ENCODE measurements at regions not wholly inside any gene's neighbourhood (a gene's known extent, or its start where the extent isn't known, plus 50 kb on each side); places are given as distances from the start of the nearest gene placed in this dataset.

DNA sequence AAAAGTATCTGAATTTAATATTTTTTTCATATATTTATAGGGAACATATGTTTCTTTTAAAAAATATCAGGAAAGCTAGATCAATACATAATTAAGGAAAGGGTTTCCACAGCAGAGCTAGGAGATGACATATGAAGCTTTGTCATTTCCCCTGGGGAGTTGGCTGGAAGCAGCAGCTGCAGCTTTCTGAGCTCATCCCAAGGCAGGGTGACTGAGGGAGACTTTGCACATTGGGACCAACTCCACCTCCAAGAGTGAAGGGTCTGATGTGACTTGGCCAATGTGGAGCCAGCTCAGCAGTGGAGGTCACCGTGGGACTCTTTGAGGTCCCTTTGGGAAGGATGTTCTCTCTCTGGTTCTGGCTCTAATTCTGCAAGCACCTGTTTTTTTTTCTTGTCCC lies 315.1 kb downstream of the RDH14 start:
- Histone ChIP-seq H2BK5ac (ENCODE audit: low read depth, low read length) (no peak overlapping the region), H4K20me1 (replicated peaks in 1 of 2; ENCODE audit: control insufficient read depth in 1 of 2, insufficient read depth in 2 of 2, low read length in 2 of 2) (no peaks in the 10 kb centered on the region), H4K8ac (ENCODE audit: extremely low read depth, insufficient read depth, low read length) (no peak overlapping the region), H2BK20ac (ENCODE audit: low read length) (no peak overlapping the region), H4K91ac (replicated peaks; ENCODE audit: insufficient read length, low read length) (no peak overlapping the region), H2BK12ac (ENCODE audit: low read depth, low read length) (peak overlapping the region; percentile 60; the same call in 1 of the 2 replicates), H3K4me3 (ENCODE audit: extremely low read depth in 1 of 4, insufficient read depth in 2 of 4, low read depth in 3 of 4, low read length in 4 of 4) (no peak overlapping the region), H3K14ac (ENCODE audit: insufficient read length) (no peak overlapping the region), H2BK15ac (ENCODE audit: low read length) (no peak overlapping the region), H3K9ac (replicated peaks in 1 of 4; ENCODE audit: extremely low read depth in 1 of 4, low read depth in 3 of 4, low read length in 3 of 4) (no peak overlapping the region), H2BK120ac (replicated peaks; ENCODE audit: low read depth, low read length) (no peak overlapping the region), H2AFZ (ENCODE audit: low read length) (no peak overlapping the region), H3K4me2 (ENCODE audit: insufficient read depth in 1 of 2, low read depth in 2 of 2, low read length in 2 of 2) (no peak overlapping the region), H3K23ac (ENCODE audit: insufficient read length) (no peak overlapping the region), H3K27me3 (replicated peaks in 1 of 4; ENCODE audit: control insufficient read depth in 3 of 4, extremely low read depth in 1 of 4, insufficient read depth in 3 of 4, low read length in 3 of 4) (no peaks in the 10 kb centered on the region), H3K56ac (replicated peaks; ENCODE audit: insufficient read length, low read depth, low read length) (no peak overlapping the region), H3K27ac (ENCODE audit: low read depth, low read length) (no peak overlapping the region), H3K36me3 (ENCODE audit: control insufficient read depth in 2 of 4, insufficient read depth in 4 of 4, low read length in 3 of 4) (no peaks in the 10 kb centered on the region), H3K23me2 (ENCODE audit: low read depth, low read length) (no peaks in the 10 kb centered on the region), H4K5ac (ENCODE audit: insufficient read length, low read depth, low read length) (no peak overlapping the region), H3K18ac (ENCODE audit: extremely low read depth, low read length) (no peak overlapping the region), H3K4ac (replicated peaks; ENCODE audit: insufficient read length, low read depth, low read length) (no peak overlapping the region), H3K79me2 (ENCODE audit: control insufficient read depth in 1 of 2, insufficient read depth in 2 of 2, low read length in 2 of 2) (no peaks in the 10 kb centered on the region), H2AK5ac (ENCODE audit: low read depth, low read length) (no peak overlapping the region), H3K79me1 (ENCODE audit: low read depth, low read length) (no peaks in the 10 kb centered on the region), H3K9me3 (ENCODE audit: insufficient read depth in 2 of 2, low read depth in 1 of 2, low read length in 1 of 2) (no peaks in the 10 kb centered on the region), H3K4me1 (replicated peaks in 1 of 4; ENCODE audit: control insufficient read depth in 3 of 4, insufficient read depth in 4 of 4, low read length in 3 of 4) (no peaks in the 10 kb centered on the region)
- POLR2A ChIA-PET (ENCODE audit: partially characterized antibody): no interaction called here
- no peak for DNase-seq (ENCODE audit: low read depth in 1 of 2, low spot score in 2 of 2)
- CTCF ChIA-PET (ENCODE audit: partially characterized antibody): interaction anchor here (1.7 to 4.5 kb wide), 2 partner anchors 21 to 132 kb away, joined by 6 to 17 read pairs; no protein-coding TSS in a partner anchor
- no peak for FAIRE-seq
- 69% methylated on average over 1 of the region's 1 CpG; no CpG with 5 or more reads in 1 of the 2 experiments for WGBS, 2 experiments (ENCODE audit: extremely low coverage in 1 of 2, insufficient coverage in 1 of 2, insufficient read length in 1 of 2, insufficient replicate concordance in 2 of 2, low coverage in 1 of 2, low lambda C conversion rate in 2 of 2, missing lambda C conversion rate in 1 of 2)
- TF ChIP-seq HDAC2 (IDR thresholded peaks at IDR 0.05; ENCODE audit: borderline replicate concordance in 1 of 2, low read depth in 2 of 2, low read length in 2 of 2) (no peak), SRF (IDR thresholded peaks at IDR 0.05; ENCODE audit: low read depth, low read length) (no peak), BRCA1 (IDR thresholded peaks at IDR 0.05; ENCODE audit: low read depth, low read length) (no peak), NANOG (IDR thresholded peaks at IDR 0.05; ENCODE audit: insufficient read depth, low read depth, low read length, poor library complexity, severe bottlenecking) (no peak), ASH2L (IDR thresholded peaks at IDR 0.05; ENCODE audit: low read length) (no peak), SIRT6 (IDR thresholded peaks at IDR 0.05; ENCODE audit: low read length) (no peak), NRF1 (IDR thresholded peaks at IDR 0.05; ENCODE audit: low read depth, low read length) (no peak), TBP (IDR thresholded peaks at IDR 0.05; ENCODE audit: low read depth, low read length) (no peak), FOSL1 (IDR thresholded peaks at IDR 0.05; ENCODE audit: insufficient read depth, low read depth, low read length) (no peak), EGR1 (IDR thresholded peaks at IDR 0.05; ENCODE audit: borderline replicate concordance, low read depth, low read length) (no peak), BCL11A (IDR thresholded peaks at IDR 0.05; ENCODE audit: low read depth in 2 of 2, low read length in 2 of 2) (no peak), CEBPB (IDR thresholded peaks at IDR 0.05; ENCODE audit: low read depth, low read length) (no peak), JUND (IDR thresholded peaks at IDR 0.05; ENCODE audit: low read length) (no peak), SP4 (IDR thresholded peaks at IDR 0.05; ENCODE audit: low read length) (no peak)
- TF ChIP-seq, protein P1, sequence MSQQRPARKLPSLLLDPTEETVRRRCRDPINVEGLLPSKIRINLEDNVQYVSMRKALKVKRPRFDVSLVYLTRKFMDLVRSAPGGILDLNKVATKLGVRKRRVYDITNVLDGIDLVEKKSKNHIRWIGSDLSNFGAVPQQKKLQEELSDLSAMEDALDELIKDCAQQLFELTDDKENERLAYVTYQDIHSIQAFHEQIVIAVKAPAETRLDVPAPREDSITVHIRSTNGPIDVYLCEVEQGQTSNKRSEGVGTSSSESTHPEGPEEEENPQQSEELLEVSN (IDR thresholded peaks at IDR 0.05): no peak
